Dedifferentiated amniotic fluid mesenchymal stem cell (primary cell): ENCODE measurements at regions not wholly inside any gene's neighbourhood (a gene's known extent, or its start where the extent isn't known, plus 50 kb on each side); places are given as distances from the start of the nearest gene placed in this dataset.
"Not testable (repeated sequence)": the region's sequence is repeated elsewhere in the genome, so short reads cannot be mapped to it uniquely, and the experiment has no call there.

Experiments used
- DNase-seq: peaks from one replicate; pipeline ENCODE4 v3.0.0-alpha.2; 2016; ENCODE audit errors: extremely low spot score

GRCh38 chr4:149203256-149204001 is 612.2 kb downstream of the IQCM start:
- peak; percentile 31 for DNase-seq

GRCh38 chr4:149202117-149202516 is 613.5 kb downstream of the IQCM start:
- DNase-seq: no peak

- DNase-seq: no peak
Observed at GRCh38 chr4:149199594-149199993, 616.0 kb downstream of the IQCM start.

GRCh38 chr4:149194061-149194460 is 621.6 kb downstream of the IQCM start:
- no peak for DNase-seq

GRCh38 chr4:149187726-149188125 is 627.9 kb downstream of the IQCM start:
- no peak for DNase-seq

- DNase-seq: no peak
Observed at GRCh38 chr4:149183638-149184037, 632.0 kb downstream of the IQCM start.

GRCh38 chr4:149181459-149181858 is 634.2 kb downstream of the IQCM start:
- DNase-seq: not testable (repeated sequence)

GRCh38 chr4:149176039-149176438 is 639.6 kb downstream of the IQCM start:
- no peak for DNase-seq

- no peak for DNase-seq
Observed at GRCh38 chr4:149175549-149175948, 640.1 kb downstream of the IQCM start.

- no peak for DNase-seq
Observed at GRCh38 chr4:149173241-149174013, 642.2 kb downstream of the IQCM start.

GRCh38 chr4:149168645-149169044 is 647.0 kb downstream of the IQCM start:
- no peak for DNase-seq

GRCh38 chr4:149166876-149167275 is 648.8 kb downstream of the IQCM start:
- no peak for DNase-seq

- DNase-seq: no peak
Observed at GRCh38 chr4:149166365-149166764, 649.3 kb downstream of the IQCM start.

GRCh38 chr4:149164282-149164681 is 651.4 kb downstream of the IQCM start:
- peak; percentile 65 for DNase-seq

GRCh38 chr4:149161247-149161646 is 654.4 kb downstream of the IQCM start:
- DNase-seq: peak; percentile 39

GRCh38 chr4:149160370-149160769 is 655.3 kb downstream of the IQCM start:
- DNase-seq: no peak

- no peak for DNase-seq
Observed at GRCh38 chr4:149158817-149159216, 656.8 kb downstream of the IQCM start.

- no peak for DNase-seq
Observed at GRCh38 chr4:149145803-149146202, 669.8 kb downstream of the IQCM start.

GRCh38 chr4:149144060-149144459 is 671.6 kb downstream of the IQCM start:
- DNase-seq: no peak

- no peak for DNase-seq
Observed at GRCh38 chr4:149141391-149141790, 674.3 kb downstream of the IQCM start.

GRCh38 chr4:149140841-149141240 is 674.8 kb downstream of the IQCM start:
- DNase-seq: no peak

- no peak for DNase-seq
Observed at GRCh38 chr4:149136951-149137620, 678.6 kb downstream of the IQCM start.

GRCh38 chr4:149135062-149135461 is 680.6 kb downstream of the IQCM start:
- DNase-seq: no peak
